ENCODE measurements at regions not wholly inside any gene's neighbourhood (a gene's known extent, or its start where the extent isn't known, plus 50 kb on each side); places are given as distances from the start of the nearest gene placed in this dataset.
"Not testable (repeated sequence)": the region's sequence is repeated elsewhere in the genome, so short reads cannot be mapped to it uniquely, and the experiment has no call there.

- no peak for DNase-seq (ENCODE audit: low spot score)
Measured at GRCh38 chr2:122794100-122794499, 1038.6 kb downstream of the TSN start.

- DNase-seq (ENCODE audit: low spot score), result no peak
Measured at GRCh38 chr2:122795763-122796162, 1040.3 kb downstream of the TSN start.

GRCh38 chr2:122799391-122799790 is 1043.9 kb downstream of the TSN start:
- no peak for DNase-seq (ENCODE audit: low spot score)

GRCh38 chr2:122800781-122801180 is 1045.3 kb downstream of the TSN start:
- DNase-seq (ENCODE audit: low spot score), result no peak

GRCh38 chr2:122804494-122804893 is 1049.0 kb downstream of the TSN start:
- no peak for DNase-seq (ENCODE audit: low spot score)

- DNase-seq (ENCODE audit: low spot score), result no peak
Measured at GRCh38 chr2:122805346-122805745, 1049.9 kb downstream of the TSN start.

GRCh38 chr2:122808286-122808969 is 1053.0 kb downstream of the TSN start:
- no peak for DNase-seq (ENCODE audit: low spot score)

- not testable (repeated sequence) for DNase-seq (ENCODE audit: low spot score)
Measured at GRCh38 chr2:122812214-122812613, 1056.8 kb downstream of the TSN start.

GRCh38 chr2:122815120-122815519 is 1059.7 kb downstream of the TSN start:
- no peak for DNase-seq (ENCODE audit: low spot score)

- no peak for DNase-seq (ENCODE audit: low spot score)
Measured at GRCh38 chr2:122816803-122817202, 1061.4 kb downstream of the TSN start.

- no peak for DNase-seq (ENCODE audit: low spot score)
Measured at GRCh38 chr2:122822319-122822718, 1066.9 kb downstream of the TSN start.

- no peak for DNase-seq (ENCODE audit: low spot score)
Measured at GRCh38 chr2:122830157-122830556, 1074.7 kb downstream of the TSN start.

- DNase-seq (ENCODE audit: low spot score), result no peak
Measured at GRCh38 chr2:122831649-122832048, 1076.2 kb downstream of the TSN start.

GRCh38 chr2:122843503-122843902 is 1088.1 kb downstream of the TSN start:
- DNase-seq (ENCODE audit: low spot score), result no peak

GRCh38 chr2:122851161-122851560 is 1095.7 kb downstream of the TSN start:
- no peak for DNase-seq (ENCODE audit: low spot score)

- no peak for DNase-seq (ENCODE audit: low spot score)
Measured at GRCh38 chr2:122851972-122852531, 1096.6 kb downstream of the TSN start.

GRCh38 chr2:122856696-122857095 is 1101.2 kb downstream of the TSN start:
- DNase-seq (ENCODE audit: low spot score), result no peak

GRCh38 chr2:122858075-122858702 is 1102.7 kb downstream of the TSN start:
- DNase-seq (ENCODE audit: low spot score), result no peak

GRCh38 chr2:122858813-122859212 is 1103.4 kb downstream of the TSN start:
- DNase-seq (ENCODE audit: low spot score), result no peak

GRCh38 chr2:122859260-122859659 is 1103.8 kb downstream of the TSN start:
- DNase-seq (ENCODE audit: low spot score), result no peak

GRCh38 chr2:122863532-122863931 is 1108.1 kb downstream of the TSN start:
- DNase-seq (ENCODE audit: low spot score), result no peak

- DNase-seq (ENCODE audit: low spot score), result no peak
Measured at GRCh38 chr2:122864728-122865127, 1109.3 kb downstream of the TSN start.

GRCh38 chr2:122866095-122866494 is 1110.6 kb downstream of the TSN start:
- DNase-seq (ENCODE audit: low spot score), result no peak

- no peak for DNase-seq (ENCODE audit: low spot score)
Measured at GRCh38 chr2:122867941-122868340, 1112.5 kb downstream of the TSN start.
